ENCODE measurements at regions not wholly inside any gene's neighbourhood (a gene's known extent, or its start where the extent isn't known, plus 50 kb on each side); places are given as distances from the start of the nearest gene placed in this dataset.

DNA sequence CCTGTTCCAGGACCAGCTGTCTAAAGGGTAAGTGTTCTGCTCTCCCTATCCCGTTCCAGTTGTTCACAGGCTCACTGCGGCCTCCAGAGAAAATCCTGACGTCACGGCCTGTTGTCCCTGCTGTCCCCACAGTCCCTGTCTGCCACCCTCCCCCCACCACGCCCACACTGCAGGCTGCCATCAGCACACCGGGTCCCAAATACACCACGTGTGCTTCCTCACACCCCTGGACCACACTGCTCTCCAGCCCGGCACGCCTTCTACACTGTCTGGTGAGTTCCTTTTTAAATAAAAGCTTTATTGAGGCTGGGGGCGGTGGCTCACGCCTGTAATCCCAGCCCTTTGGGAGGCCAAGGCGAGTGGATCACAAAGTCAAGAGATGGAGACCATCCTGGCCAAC, 88.3 kb upstream of the RUFY1 start (continued):
- TF ChIP-seq SMAD1 (IDR thresholded peaks at IDR 0.05; ENCODE audit: low read depth, partially characterized antibody): no peak
- TF ChIP-seq EP300 (IDR thresholded peaks at IDR 0.05; ENCODE audit: borderline replicate concordance in 1 of 2, control insufficient read depth in 1 of 2, low read depth in 2 of 2, low read length in 2 of 2): no peak

GRCh38 chr5:179461576-179461975, 88.8 kb upstream of the RUFY1 start:
- Histone ChIP-seq H3K4me1 (ENCODE audit: control insufficient read depth, insufficient read depth, low read length) (no peaks in the 10 kb centered on the region), H2AFZ (ENCODE audit: control insufficient read depth, low read depth, low read length) (no peak overlapping the region), H3K4me2 (ENCODE audit: control insufficient read depth, insufficient read depth) (no peak overlapping the region), H3K27me3 (replicated peaks in 1 of 2; ENCODE audit: control insufficient read depth in 2 of 2, insufficient read depth in 2 of 2, low read length in 1 of 2) (no peaks in the 10 kb centered on the region), H3K36me3 (ENCODE audit: control insufficient read depth in 2 of 2, insufficient read depth in 2 of 2, low read length in 1 of 2) (no peaks in the 10 kb centered on the region), H3K9ac (ENCODE audit: control insufficient read depth, insufficient read depth, low read length) (no peak overlapping the region), H4K20me1 (ENCODE audit: control insufficient read depth, insufficient read depth) (no peaks in the 10 kb centered on the region), H3K4me3 (no peak overlapping the region), H3K27ac (ENCODE audit: control insufficient read depth, insufficient read depth) (no peak overlapping the region), H3K9me3 (replicated peaks; ENCODE audit: control insufficient read depth, insufficient read depth, low read length) (no peaks in the 10 kb centered on the region; the same call in 2 of the 3 replicates), H3K79me2 (ENCODE audit: control insufficient read depth, insufficient read depth, low read length) (no peaks in the 10 kb centered on the region)
- ChIA-PET POLR2A (no interaction called here), RAD21 (ENCODE audit: unreplicated experiment) (no interaction called here), CTCF (no interaction called here), SMC1A (ENCODE audit: uncharacterized antibody, unreplicated experiment) (no interaction called here)
- WGBS (ENCODE audit: insufficient coverage, insufficient replicate concordance, low lambda C conversion rate, missing lambda C conversion rate): 73% methylated on average over 3 of the region's 3 CpGs
- in situ Hi-C loops (cut with MboI) (no loop called here), intact Hi-C loops (cut with micrococcal nuclease; ENCODE audit: unreplicated experiment) (no loop called here)
- FAIRE-seq: no peak
- TF ChIP-seq USF1 (IDR thresholded peaks at IDR 0.05; ENCODE audit: borderline replicate concordance, extremely low read length, insufficient read depth, low read depth, low read length) (no peak), NFYA (IDR thresholded peaks at IDR 0.05; ENCODE audit: borderline replicate concordance, low read depth, low read length) (no peak), TARDBP (IDR thresholded peaks at IDR 0.05; ENCODE audit: borderline replicate concordance) (no peak), IKZF1 (conservative IDR thresholded peaks at IDR 0.05) (no peak), ZBED1 (IDR thresholded peaks at IDR 0.05; ENCODE audit: borderline replicate concordance) (no peak), SMC3 (IDR thresholded peaks at IDR 0.05; ENCODE audit: borderline replicate concordance, low read length) (no peak), BMI1 (IDR thresholded peaks at IDR 0.05; ENCODE audit: borderline replicate concordance) (no peak), NBN (IDR thresholded peaks at IDR 0.05) (no peak), CBX3 (IDR thresholded peaks at IDR 0.05; ENCODE audit: borderline replicate concordance, low read depth) (no peak), HDAC6 (IDR thresholded peaks at IDR 0.05; ENCODE audit: unreplicated experiment) (no peak), TCF7 (IDR thresholded peaks at IDR 0.05; ENCODE audit: borderline replicate concordance) (no peak), ZNF24 (IDR thresholded peaks at IDR 0.05) (no peak), RAD21 (IDR thresholded peaks at IDR 0.05; ENCODE audit: insufficient read depth, low read depth, low read length) (no peak), CREB1 (IDR thresholded peaks at IDR 0.05; ENCODE audit: low read depth) (no peak), JUNB (IDR thresholded peaks at IDR 0.05) (no peak)
- no peak for DNase-seq (ENCODE audit: low read depth, low spot score)
- no peak for ATAC-seq
- BruUV-seq (replicated peaks): no TSS peak
